ENCODE measurements at regions not wholly inside any gene's neighbourhood (a gene's known extent, or its start where the extent isn't known, plus 50 kb on each side); places are given as distances from the start of the nearest gene placed in this dataset.
"Not testable (repeated sequence)": the region's sequence is repeated elsewhere in the genome, so short reads cannot be mapped to it uniquely, and the experiment has no call there.

GRCh38 chr2:235105821-235106359 is 154.1 kb downstream of the SH3BP4 start:
- H3K9me3 ChIP-seq: no peaks in the 10 kb centered on the region
- H3K36me3 ChIP-seq: no peaks in the 10 kb centered on the region
- H3K27ac ChIP-seq: no peak overlapping the region
- DNase-seq: no peak
- intact Hi-C loops (cut with DNase I): no loop called here
- no peak for ATAC-seq
- WGBS (ENCODE audit: insufficient coverage, low coverage, low lambda C conversion rate, missing lambda C conversion rate): 93% methylated on average over 7 of the region's 19 CpGs
- H3K4me1 ChIP-seq: peaks cover 0 to 6% (median 0%) of the 10 kb centered on the region in 4 donors
- TF ChIP-seq CTCF (IDR thresholded peaks at IDR 0.05) (no peak), POLR2A (IDR thresholded peaks at IDR 0.05) (no peak)
- no peak overlapping the region for H3K4me3 ChIP-seq
- H3K27me3 ChIP-seq: no peaks in the 10 kb centered on the region

GRCh38 chr2:235106874-235107639 is 155.2 kb downstream of the SH3BP4 start:
- WGBS (ENCODE audit: insufficient coverage, low coverage, low lambda C conversion rate, missing lambda C conversion rate): 67% methylated on average over 8 of the region's 10 CpGs
- Histone ChIP-seq H3K4me3 (no peak overlapping the region), H3K9me3 (no peaks in the 10 kb centered on the region), H3K27ac (no peak overlapping the region), H3K4me1 (peaks cover 0 to 6% (median 0%) of the 10 kb centered on the region in 4 donors), H3K36me3 (no peaks in the 10 kb centered on the region), H3K27me3 (no peaks in the 10 kb centered on the region)
- no peak for TF ChIP-seq POLR2A (IDR thresholded peaks at IDR 0.05)
- peak; percentile 59 to 74 (median 73) for TF ChIP-seq CTCF (IDR thresholded peaks at IDR 0.05)
- ATAC-seq (peak; percentile 92 to 98 (median 94)), DNase-seq (peak in 2 of 3 donors; percentile 59 to 75)
- intact Hi-C loops (cut with DNase I): no loop called here

DNA sequence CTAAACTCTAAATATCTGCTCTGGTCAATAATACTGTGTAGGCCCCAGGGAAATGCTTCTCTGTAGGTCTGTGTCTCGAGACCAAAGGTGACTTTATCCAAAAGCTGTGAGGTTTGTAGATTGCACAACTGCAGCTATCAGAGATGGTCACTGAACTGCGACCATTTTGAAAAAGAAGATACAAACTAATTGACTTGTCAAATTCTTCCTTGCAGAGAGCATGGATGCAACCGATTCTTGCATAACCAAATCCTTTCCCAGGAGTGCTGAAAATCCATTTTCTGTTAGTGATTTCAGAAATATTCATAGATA is 155.8 kb downstream of the SH3BP4 start:
- WGBS (ENCODE audit: insufficient coverage, low coverage, low lambda C conversion rate, missing lambda C conversion rate): 23% methylated on average over 3 of the region's 3 CpGs
- Histone ChIP-seq H3K4me1 (peaks cover 0 to 6% (median 0%) of the 10 kb centered on the region in 4 donors), H3K36me3 (no peaks in the 10 kb centered on the region), H3K27me3 (no peaks in the 10 kb centered on the region), H3K4me3 (no peak overlapping the region), H3K9me3 (no peaks in the 10 kb centered on the region), H3K27ac (no peak overlapping the region)
- TF ChIP-seq CTCF (IDR thresholded peaks at IDR 0.05) (no peak), POLR2A (IDR thresholded peaks at IDR 0.05) (no peak)
- peak; percentile 52 to 79 (median 73) for ATAC-seq
- DNase-seq: no peak
- intact Hi-C loops (cut with DNase I): no loop called here

GRCh38 chr2:235109561-235109960 is 157.7 kb downstream of the SH3BP4 start:
- 91% methylated on average over 6 of the region's 7 CpGs for WGBS (ENCODE audit: insufficient coverage, low coverage, low lambda C conversion rate, missing lambda C conversion rate)
- H3K9me3 ChIP-seq; intact Hi-C loops (cut with DNase I); ATAC-seq; H3K27ac ChIP-seq; H3K4me3 ChIP-seq; H3K36me3 ChIP-seq; H3K4me1 ChIP-seq; H3K27me3 ChIP-seq; DNase-seq: not testable (repeated sequence)

- TF ChIP-seq CTCF (IDR thresholded peaks at IDR 0.05) (no peak), POLR2A (IDR thresholded peaks at IDR 0.05) (no peak)
- no peak overlapping the region for H3K27ac ChIP-seq
- WGBS (ENCODE audit: insufficient coverage, low coverage, low lambda C conversion rate, missing lambda C conversion rate): 85% methylated on average over 4 of the region's 4 CpGs
- intact Hi-C loops (cut with DNase I): loop anchor here (5.0 kb wide), 2 partner anchors 555 to 565 kb away; no protein-coding TSS in a partner anchor
- no peaks in the 10 kb centered on the region for H3K27me3 ChIP-seq
- H3K36me3 ChIP-seq: no peaks in the 10 kb centered on the region
- peaks cover 0 to 4% (median 0%) of the 10 kb centered on the region in 4 donors for H3K4me1 ChIP-seq
- ATAC-seq: no peak
- H3K4me3 ChIP-seq: no peak overlapping the region
- H3K9me3 ChIP-seq: no peaks in the 10 kb centered on the region
- no peak for DNase-seq
Measured at GRCh38 chr2:235112365-235112764, 160.5 kb downstream of the SH3BP4 start.
